ENCODE measurements at regions not wholly inside any gene's neighbourhood (a gene's known extent, or its start where the extent isn't known, plus 50 kb on each side); places are given as distances from the start of the nearest gene placed in this dataset.

- ATAC-seq (peak; percentile 40), DNase-seq (no peak)
- Histone ChIP-seq H3K27me3 (no peaks in the 10 kb centered on the region), H3K36me3 (replicated peaks in 1 of 2; ENCODE audit: insufficient read depth in 1 of 2, low read depth in 2 of 2) (no peaks in the 10 kb centered on the region), H3K9me3 (no peaks in the 10 kb centered on the region), H3K4me3 (no peak overlapping the region), H3K27ac (peak overlapping the region in 1 of 4 donors; percentile 6), H3K4me1 (peaks cover 10% of the 10 kb centered on the region)
- TF ChIP-seq CTCF (IDR thresholded peaks at IDR 0.05), result no peak
- TF ChIP-seq POLR2A (IDR thresholded peaks at IDR 0.05), result no peak
- intact Hi-C loops (cut with DNase I), result no loop called here
- 20 to 35% methylated on average over 4 of the region's 4 CpGs for WGBS, 2 donors
Measured at GRCh38 chr6:124882579-124883393, 79.5 kb upstream of the RNF217 start.

DNA sequence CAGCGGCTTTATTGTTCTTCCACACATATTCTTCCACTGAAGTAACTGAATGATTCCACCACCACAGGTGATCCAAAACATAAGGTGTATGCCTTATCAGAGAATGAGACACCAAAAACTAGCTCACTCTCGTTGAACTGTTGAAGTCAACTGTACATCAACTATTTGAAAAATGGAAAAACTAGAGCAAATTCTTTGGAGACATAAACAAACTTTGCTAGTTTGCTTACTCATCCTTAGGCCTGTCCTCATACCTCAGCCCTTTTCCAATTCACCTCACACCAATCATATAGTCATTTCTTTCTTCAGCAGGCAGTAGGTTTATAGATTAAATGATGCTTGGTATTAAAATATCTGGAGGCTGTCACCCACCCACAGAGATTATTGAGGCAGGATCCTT is 77.1 kb upstream of the RNF217 start:
- no peak for ATAC-seq

GRCh38 chr6:124887872-124888580 is 74.2 kb upstream of the RNF217 start:
- Histone ChIP-seq H3K27ac (no peak overlapping the region), H3K4me3 (no peak overlapping the region)
- intact Hi-C loops (cut with DNase I), result no loop called here

More for the DNA sequence above, 77.1 kb upstream of the RNF217 start:
- Histone ChIP-seq H3K4me3 (no peak overlapping the region), H3K9me3 (no peaks in the 10 kb centered on the region), H3K36me3 (replicated peaks in 1 of 2; ENCODE audit: insufficient read depth in 1 of 2, low read depth in 2 of 2) (no peaks in the 10 kb centered on the region), H3K27me3 (no peaks in the 10 kb centered on the region), H3K27ac (no peak overlapping the region), H3K4me1 (peaks cover 10% of the 10 kb centered on the region)
- WGBS, 2 donors, result 79 to 84% methylated on average over 2 of the region's 2 CpGs
- TF ChIP-seq POLR2A (IDR thresholded peaks at IDR 0.05) (no peak), CTCF (IDR thresholded peaks at IDR 0.05) (no peak)
- no peak for DNase-seq
- intact Hi-C loops (cut with DNase I), result no loop called here

DNA sequence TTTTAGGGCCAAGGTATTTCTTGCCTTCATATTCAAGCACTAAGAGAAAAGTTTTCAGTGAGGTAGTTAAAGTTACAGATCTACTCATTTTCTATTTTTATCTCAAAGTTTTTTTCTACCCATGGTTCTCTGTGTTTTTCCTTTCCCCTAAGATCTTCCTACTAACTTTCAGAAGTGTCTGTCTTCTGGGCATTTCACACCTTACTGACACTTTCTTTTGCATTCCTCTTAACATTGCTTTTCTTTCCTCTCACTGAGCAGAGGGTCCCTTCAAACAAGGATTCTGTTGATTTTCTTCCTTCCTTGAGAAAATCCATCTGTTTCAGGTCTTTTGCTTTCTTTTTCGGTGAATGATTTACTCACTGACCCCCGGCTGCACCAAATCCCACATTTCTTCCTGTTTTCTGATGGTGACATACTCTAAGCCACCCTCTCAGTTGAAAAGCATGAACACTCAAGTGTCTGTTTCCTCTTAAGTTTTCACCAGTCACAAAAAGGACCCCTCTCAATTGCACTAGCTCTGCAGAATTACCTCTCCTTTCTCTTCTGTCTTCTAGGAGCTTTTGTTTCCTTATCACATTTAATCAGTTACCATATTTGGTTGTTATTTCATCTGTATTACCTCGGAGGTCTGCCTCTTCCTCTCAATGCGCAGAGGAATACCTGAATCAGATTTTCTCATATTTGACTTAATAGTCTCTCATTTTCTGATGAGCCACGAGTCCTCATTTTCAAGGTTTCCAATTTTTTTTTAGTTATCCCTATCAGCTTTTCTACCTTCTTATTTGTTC is 73.5 kb upstream of the RNF217 start:
- ATAC-seq, result no peak
- no peak overlapping the region for H3K4me3 ChIP-seq
- intact Hi-C loops (cut with DNase I), result no loop called here
- no peaks in the 10 kb centered on the region for H3K9me3 ChIP-seq
- H3K4me1 ChIP-seq, result no peaks in the 10 kb centered on the region
- no peaks in the 10 kb centered on the region for H3K27me3 ChIP-seq
- no peaks in the 10 kb centered on the region for H3K36me3 ChIP-seq (replicated peaks in 1 of 2; ENCODE audit: insufficient read depth in 1 of 2, low read depth in 2 of 2)
- TF ChIP-seq POLR2A (IDR thresholded peaks at IDR 0.05) (no peak), CTCF (IDR thresholded peaks at IDR 0.05) (no peak)
- H3K27ac ChIP-seq, result no peak overlapping the region
- WGBS, 2 donors, result 21 to 25% methylated on average over 5 of the region's 5 CpGs
- DNase-seq, result no peak

More at GRCh38 chr6:124887872-124888580, 74.2 kb upstream of the RNF217 start:
- Histone ChIP-seq H3K36me3 (replicated peaks in 1 of 2; ENCODE audit: insufficient read depth in 1 of 2, low read depth in 2 of 2) (no peaks in the 10 kb centered on the region), H3K27me3 (no peaks in the 10 kb centered on the region), H3K4me1 (no peaks in the 10 kb centered on the region), H3K9me3 (no peaks in the 10 kb centered on the region)
- DNase-seq (no peak), ATAC-seq (no peak)
- TF ChIP-seq CTCF (IDR thresholded peaks at IDR 0.05) (no peak), POLR2A (IDR thresholded peaks at IDR 0.05) (no peak)
- 93 to 94% methylated on average over 10 of the region's 10 CpGs for WGBS, 2 donors
